ENCODE measurements at regions not wholly inside any gene's neighbourhood (a gene's known extent, or its start where the extent isn't known, plus 50 kb on each side); places are given as distances from the start of the nearest gene placed in this dataset.

- no peak for DNase-seq
Observed at GRCh38 chr18:39692367-39693015, 2126.9 kb upstream of the CELF4 start.

- no peak for DNase-seq
Observed at GRCh38 chr18:39685303-39685902, 2119.8 kb upstream of the CELF4 start.

DNA sequence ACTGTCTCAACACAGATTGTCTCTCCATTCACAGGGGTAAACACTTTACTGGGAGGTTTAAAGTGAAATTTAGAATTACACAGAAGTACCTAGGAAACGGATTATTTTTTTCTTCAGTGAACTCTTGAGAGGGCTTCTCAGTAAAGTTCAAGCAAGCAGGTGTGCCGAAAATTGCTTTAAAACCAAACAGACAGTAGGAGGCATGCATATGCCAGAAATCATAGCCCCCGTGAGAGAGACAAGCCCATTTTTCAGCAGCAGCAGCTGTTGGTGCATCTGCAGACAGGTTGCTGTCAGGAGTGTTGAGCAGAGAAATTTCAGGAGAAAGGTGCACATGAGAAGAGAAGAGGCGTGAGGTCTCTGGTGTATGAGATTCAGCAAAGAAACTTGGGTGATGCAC lies 2115.5 kb upstream of the CELF4 start:
- DNase-seq, result no peak

DNA sequence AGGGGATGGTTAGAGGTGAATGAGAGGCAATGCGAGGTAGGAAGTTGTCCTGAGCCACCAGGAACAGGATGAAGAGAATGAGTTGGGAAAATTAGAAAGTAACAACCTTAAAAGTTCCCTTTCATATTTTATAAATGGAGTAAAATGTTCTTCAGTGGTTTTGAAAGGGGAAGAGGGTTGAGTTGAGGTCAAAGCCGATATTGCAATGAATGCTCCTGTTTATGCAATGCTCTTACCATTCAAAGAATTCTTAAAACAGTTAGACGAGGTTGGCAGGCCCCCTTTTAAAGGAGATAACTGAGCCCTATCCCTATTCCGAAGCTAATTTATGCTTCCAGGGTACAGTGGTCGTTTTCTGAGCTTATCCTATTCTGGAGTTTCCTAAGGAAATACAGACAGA lies 2110.3 kb upstream of the CELF4 start:
- no peak for DNase-seq

GRCh38 chr18:39675368-39675767 lies 2109.8 kb upstream of the CELF4 start:
- peak; percentile 46 for DNase-seq

- no peak for DNase-seq
Observed at GRCh38 chr18:39672171-39672570, 2106.6 kb upstream of the CELF4 start.

DNA sequence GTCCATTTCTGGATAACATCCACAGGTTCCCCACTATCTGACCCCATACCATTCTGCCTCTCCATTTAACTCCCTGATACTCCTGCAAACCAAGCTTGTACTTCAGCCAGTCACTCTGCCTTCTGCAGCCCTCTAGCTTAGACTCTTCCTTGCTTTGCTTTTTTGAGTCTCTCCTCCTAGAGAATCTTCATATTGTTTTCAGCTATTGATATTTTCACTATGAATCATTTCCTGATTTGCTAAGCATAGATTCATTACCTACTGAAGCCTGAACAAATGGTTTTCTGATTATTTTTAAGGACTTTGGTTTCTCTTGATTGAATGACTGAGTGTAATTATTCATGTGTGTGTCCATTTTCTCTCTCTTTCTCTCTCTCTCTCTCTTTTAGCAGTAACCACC lies 2102.3 kb upstream of the CELF4 start:
- DNase-seq, result peak; percentile 14

DNA sequence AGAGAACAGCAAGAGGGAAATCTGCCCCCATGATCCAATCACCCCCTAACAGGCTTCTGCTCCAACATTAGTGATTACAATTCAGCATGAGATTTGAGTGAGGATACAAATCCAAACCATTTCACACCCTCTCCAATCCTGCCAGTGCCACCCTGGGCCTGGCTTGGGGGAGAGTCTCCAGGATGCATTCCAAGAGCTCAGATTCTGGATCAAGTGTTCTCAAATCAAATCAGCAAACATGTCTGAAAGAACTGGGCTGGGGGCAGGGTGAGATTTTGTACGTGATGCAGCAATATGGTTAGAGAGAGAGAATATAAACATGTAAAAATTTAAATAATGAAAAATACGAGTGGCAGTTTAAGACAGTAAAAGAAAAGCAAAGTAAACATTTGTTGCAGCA lies 2100.9 kb upstream of the CELF4 start:
- DNase-seq, result no peak

GRCh38 chr18:39661856-39662366 lies 2096.3 kb upstream of the CELF4 start:
- DNase-seq, result no peak

GRCh38 chr18:39660141-39660540 lies 2094.5 kb upstream of the CELF4 start:
- DNase-seq, result peak; percentile 17

DNA sequence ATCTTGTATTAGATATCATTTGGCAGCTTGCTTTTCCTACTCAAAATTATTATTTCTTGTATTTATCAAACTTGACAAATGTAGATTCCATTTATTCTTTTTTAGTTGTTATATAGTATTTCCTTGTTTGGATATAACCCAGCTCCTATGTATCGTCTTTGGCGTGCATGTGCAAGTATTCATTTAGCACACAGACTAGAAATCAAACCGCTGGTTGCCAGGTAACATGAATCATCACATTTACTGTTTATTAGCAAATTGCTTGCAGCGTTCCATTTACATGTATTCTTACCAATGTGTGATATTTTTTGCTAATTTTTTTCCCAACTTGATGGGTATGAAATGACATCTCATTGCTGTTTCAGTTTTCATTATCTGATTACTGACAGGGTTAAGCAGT lies 2089.7 kb upstream of the CELF4 start:
- DNase-seq, result no peak

GRCh38 chr18:39653221-39653620 lies 2087.6 kb upstream of the CELF4 start:
- DNase-seq, result no peak

GRCh38 chr18:39648616-39649015 lies 2083.0 kb upstream of the CELF4 start:
- DNase-seq, result no peak

DNA sequence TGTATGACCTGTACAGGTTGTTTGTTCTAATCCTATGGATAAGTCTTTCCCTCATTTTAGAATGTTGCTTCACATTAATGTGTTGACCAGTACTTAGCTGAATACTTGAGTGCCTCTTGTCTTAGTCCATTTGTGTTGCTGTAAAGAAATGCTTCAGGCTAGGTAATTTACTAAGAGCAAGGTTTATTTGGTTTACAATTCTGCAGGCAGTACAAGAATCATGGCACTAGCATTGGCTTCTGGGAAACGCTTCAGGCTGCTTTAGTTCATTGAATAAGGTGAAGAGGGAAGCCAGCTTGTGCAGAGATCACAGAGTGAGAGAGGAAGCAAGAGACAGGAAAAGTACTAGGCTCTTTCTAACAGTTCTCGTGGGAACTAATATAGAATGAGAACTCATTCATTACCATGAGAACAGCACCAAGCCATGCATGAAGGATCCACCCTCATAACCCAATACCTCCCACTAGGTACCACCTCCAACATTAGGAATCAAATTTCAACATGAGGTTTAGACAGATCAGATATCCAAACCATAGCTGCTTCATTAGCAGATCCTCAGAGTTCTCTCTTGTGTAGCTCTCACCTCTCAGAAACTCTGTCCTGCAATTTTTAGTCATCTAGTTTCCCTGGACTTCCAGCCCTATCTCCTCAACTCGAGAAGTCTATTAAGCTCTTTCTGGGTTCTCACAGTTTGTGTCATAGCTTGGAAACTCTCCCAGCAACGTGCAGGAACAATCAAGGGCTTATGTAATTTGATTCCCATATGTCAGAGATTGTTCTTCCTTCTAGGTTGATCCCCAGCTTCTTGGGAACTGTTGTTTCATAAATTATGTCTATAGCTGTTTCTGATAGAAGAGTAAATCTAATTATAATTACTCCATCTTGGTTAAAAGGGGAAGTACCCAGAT lies 2082.3 kb upstream of the CELF4 start:
- DNase-seq, result peak; percentile 84

GRCh38 chr18:39638224-39638623 lies 2072.6 kb upstream of the CELF4 start:
- no peak for DNase-seq

- no peak for DNase-seq
Observed at GRCh38 chr18:39636931-39637330, 2071.3 kb upstream of the CELF4 start.

DNA sequence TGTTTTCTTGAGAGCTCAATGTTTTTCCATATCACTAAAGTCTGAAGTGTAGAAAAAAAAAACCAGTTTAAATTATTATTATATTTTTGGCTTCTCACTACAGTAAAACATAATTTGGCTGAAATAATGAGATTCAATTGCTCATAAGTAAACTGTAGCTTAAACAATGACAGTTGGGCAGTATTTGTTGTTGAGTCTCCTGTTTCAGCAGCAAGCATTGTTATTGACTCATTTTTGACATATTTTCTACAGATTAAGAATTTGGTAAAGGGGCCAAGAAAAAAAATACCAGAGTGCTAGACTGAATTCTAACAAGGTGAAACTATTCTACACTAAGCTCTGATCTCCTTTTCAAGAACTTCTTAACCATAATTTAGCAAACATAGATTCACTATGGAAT lies 2070.4 kb upstream of the CELF4 start:
- no peak for DNase-seq

DNA sequence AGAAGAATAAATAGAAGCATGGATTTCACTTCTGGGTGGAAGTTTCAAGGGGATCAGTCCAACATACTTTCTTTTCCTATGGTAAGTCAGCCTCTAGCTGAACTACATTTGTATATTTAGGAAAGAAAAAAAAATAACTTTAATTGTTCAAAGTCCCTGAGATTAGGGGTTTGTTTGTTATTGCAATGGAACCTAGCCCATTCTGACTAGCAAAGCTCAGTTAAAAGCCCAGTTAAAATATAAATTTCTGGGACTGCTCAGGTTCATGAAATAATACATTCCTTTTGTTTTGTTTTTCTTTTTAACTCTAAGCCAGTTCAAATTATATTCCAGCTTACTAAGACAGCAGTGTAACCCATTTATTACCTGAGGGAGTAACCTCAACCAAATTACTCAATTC lies 2069.6 kb upstream of the CELF4 start:
- no peak for DNase-seq

DNA sequence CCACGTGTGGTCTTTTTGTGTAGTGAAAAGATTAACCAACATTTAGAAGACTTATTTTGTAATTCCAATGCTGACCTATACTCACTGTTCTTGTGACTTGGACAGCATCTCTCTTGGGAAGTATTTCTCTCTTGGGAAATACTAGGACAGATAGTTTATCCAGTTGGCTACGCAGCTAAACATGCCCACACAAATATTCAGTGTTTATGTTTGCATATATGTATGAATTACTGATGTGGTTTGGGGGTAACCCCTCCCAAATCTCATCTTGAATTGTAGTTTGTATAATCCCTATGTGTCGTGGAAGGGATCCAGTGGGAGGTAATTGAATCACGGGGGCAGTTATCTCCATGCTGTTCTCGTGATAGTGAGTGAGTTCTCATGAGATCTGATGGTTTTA lies 2062.3 kb upstream of the CELF4 start:
- DNase-seq, result no peak

- peak; percentile 65 for DNase-seq
Observed at GRCh38 chr18:39624961-39625360, 2059.4 kb upstream of the CELF4 start.

DNA sequence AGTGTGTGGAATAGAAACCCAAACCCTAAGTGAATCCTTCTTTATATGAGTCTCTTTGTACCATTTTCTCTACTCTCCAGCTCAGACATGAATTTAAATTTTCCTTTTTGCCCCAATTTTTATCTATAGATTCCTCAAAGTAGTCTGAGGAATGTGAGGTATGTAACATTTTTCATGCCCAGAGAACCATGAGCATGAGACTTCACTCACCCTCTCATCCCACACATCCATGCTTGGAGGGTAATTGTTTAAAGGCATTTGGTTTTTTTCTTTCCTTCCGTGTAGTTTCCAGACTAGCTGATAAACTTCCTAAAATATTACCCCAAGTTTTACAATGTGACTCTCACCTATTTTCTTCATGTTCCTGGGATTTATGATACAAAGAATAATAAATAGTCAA lies 2056.8 kb upstream of the CELF4 start:
- DNase-seq, result peak; percentile 26

DNA sequence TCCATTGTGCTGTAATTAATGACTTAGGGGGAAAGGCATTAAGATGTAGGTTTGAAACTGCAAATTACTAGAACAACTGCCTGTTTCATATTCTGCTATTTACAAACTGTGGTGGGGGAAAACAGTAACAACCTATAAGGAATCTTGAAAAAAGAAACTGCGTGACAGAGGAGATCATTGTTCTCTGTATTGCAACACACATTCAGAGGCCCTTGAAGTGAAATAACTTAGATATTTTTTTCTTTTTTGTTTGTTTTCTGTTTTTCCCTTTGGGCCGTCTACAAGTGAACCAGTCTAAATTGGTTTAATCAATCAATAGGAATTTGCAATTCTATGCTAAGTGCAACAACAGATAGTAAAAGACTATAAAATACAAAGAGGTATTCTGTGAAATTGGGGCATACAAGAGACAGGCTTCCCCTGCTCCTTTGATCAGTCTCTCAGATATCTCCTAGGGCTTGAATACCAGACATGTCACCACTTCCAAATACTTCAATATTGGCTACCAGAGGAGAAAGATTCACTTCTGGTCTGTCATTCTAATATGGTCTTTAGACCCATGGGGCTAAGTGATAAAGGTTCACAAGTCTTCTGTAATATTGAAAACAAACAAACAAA lies 2055.1 kb upstream of the CELF4 start:
- no peak for DNase-seq

- no peak for DNase-seq
Observed at GRCh38 chr18:39618265-39619003, 2052.8 kb upstream of the CELF4 start.
